Midbrain (tissue), 1 donor: ENCODE measurements at regions not wholly inside any gene's neighbourhood (a gene's known extent, or its start where the extent isn't known, plus 50 kb on each side); places are given as distances from the start of the nearest gene placed in this dataset.
"Not testable (repeated sequence)": the region's sequence is repeated elsewhere in the genome, so short reads cannot be mapped to it uniquely, and the experiment has no call there.

ENCODE experiments used
- DNase-seq: peaks from one replicate; lab custom pipeline; 2025; lab: John Stamatoyannopoulos, UW

DNA sequence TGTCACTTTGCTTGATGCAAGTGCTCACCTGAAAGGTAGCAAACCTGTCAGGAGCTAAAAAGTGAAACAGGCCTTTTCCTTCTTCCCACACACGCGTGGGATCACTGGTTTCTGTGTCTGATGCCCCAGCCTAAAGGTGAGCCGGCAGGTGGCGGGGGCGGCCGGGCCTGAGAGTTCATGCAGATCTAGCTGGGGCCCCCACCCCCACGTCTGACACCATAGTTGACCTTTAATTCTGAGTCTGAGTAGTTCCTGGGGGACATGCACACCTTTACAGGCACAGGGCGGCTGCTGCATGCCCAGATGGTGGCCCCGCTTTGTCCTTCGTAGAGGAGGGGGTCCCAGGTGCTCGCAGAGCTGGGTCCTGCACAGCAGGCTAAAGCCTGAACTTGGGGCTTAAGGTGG, 345.3 kb downstream of the TEX29 start:
- no peak for DNase-seq

GRCh38 chr13:111666164-111666776, 345.8 kb downstream of the TEX29 start:
- DNase-seq, result no peak

GRCh38 chr13:111667757-111668156, 347.3 kb downstream of the TEX29 start:
- no peak for DNase-seq

DNA sequence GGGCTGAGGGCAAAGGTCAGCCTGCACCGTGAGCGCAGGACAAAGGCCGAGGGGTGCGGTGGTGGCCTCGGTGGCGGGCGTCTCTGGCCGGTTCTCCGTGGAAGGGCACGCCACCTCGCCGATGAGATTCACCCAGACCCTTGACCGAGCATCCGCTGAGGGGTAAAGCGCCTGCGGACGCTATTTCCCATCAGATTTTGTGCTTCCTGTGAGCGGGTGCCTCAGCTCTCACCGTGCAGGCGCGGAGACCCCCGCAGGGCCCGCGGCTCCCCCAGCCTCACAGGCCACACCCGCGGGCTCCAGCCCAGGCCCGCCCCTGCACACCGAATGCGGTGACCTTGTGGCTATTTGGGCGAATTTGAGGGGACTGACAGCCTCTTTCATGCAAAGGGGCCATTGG, 348.0 kb downstream of the TEX29 start:
- DNase-seq, result no peak

DNA sequence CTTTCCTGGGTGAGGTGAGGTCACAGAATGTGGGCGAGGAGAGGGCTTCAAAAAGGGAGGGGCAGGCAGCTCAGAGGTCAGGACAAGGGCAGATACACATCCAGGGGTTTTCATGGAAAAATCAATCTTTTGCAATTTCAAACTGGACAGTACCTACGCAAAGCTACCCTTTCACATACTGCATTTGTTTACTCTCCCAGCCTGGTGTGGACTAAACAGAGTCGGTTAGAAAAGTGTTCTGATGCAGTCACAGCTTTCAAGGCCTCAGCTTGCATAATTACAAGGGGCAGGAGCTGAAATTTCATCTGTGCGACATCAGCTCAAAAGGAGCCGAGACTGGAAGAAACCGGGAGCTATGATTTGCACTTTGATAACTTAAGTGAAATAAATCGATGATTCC, 351.8 kb downstream of the TEX29 start:
- DNase-seq, result not testable (repeated sequence)

DNA sequence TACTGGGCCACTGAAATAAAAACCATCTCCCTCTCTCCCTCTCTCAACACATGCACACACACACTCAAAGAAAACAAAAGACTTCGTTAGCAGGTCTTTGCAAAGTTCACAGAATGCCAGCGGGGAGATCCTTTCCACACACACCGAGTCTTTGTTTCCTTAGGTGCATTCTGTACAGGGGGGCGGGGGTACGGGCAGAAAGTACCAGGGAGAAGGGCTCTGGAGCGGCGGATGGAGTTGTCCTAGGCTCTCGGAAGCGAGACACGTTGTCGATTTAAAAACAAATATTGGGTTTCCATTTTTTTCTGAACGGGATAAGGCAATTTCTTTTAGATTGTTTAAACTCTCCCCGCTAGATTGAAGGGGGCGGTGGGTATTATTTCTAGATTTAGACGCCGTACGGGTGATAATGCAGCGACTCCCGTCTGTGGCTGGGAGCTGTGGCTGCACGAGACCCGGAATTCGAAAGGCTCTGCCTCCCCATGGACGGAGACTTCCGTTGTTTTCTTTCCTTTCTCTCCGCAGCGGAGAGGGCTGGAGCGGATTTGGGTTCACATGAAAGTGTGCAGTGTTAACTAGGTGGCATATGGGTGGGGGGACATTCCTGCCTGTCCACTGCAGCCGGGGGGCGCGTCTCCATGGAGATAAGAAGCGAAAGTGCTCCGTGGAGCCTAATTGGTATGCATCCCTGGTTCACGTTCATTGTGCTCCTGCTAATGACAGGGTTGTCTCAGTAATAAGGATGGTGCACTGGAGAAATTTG, 357.9 kb downstream of the TEX29 start:
- DNase-seq, result not testable (repeated sequence)

DNA sequence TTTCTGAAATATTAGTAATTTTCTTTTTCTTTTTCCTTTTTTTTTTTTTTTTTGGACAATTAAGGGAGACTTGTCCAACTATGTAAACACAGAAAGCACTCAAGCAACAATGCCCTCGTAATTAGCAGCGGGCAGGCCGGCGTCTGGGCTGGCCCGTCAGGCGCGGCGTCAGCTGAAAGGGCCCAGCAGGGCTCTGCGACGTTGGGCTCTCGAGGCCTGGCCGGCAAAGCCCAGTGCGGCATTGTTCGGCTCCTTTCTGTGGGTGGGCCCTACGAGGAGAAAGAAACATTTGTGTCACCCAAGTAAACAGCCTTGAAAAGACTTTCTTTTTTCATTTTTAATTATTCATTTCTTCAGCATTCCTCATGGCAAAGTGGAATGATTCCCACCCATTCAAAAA, 359.2 kb downstream of the TEX29 start:
- DNase-seq, result not testable (repeated sequence)

GRCh38 chr13:111680100-111680499, 359.7 kb downstream of the TEX29 start:
- not testable (repeated sequence) for DNase-seq

GRCh38 chr13:111692028-111692427, 371.6 kb downstream of the TEX29 start:
- not testable (repeated sequence) for DNase-seq

- DNase-seq, result not testable (repeated sequence)
Observed at GRCh38 chr13:111696121-111696520, 370.8 kb upstream of the SOX1 start.

DNA sequence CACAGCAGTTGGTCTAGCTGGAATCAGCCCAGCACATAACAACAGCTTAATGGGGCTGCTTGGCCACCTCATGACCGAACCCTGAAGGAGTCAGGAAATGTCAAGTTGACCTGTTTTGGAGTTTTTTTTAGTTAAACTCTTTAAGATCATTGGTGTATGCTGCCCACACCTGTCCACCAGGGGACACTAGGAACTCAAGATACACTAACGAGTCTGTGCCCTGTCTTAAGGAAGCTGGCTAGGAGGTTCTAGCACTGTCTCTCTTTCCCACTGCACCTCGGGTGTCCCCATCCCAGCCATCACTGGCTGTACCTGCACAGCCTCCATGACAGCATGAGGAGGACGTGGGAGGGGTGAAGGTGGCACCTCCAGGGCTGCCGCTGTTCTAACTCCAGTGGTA, 364.9 kb upstream of the SOX1 start:
- DNase-seq, result not testable (repeated sequence)
